Vagina (tissue), 2 donors: ENCODE measurements at regions not wholly inside any gene's neighbourhood (a gene's known extent, or its start where the extent isn't known, plus 50 kb on each side); places are given as distances from the start of the nearest gene placed in this dataset.

Experiments used
- CTCF ChIP-seq, 3 experiments: fragments of 450-650 bp in 2 of 3; fragments of 200-600 bp in 1 of 3; sonication (generic) in 1 of 3; IDR thresholded peaks; one replicate each; pipeline ENCODE4 v1.5.1; 2017 to 2019; ENCODE audit warnings: antibody characterized with exemption in 3 of 3, mild to moderate bottlenecking in 2 of 3, moderate library complexity in 2 of 3
- POLR2A ChIP-seq, 2 donors: fragments of 450-650 bp; IDR thresholded peaks; one replicate each; pipeline ENCODE4 v1.6.1; 2017; ENCODE audit warnings: antibody characterized with exemption in 2 of 2, mild to moderate bottlenecking in 2 of 2, moderate library complexity in 2 of 2

DNA sequence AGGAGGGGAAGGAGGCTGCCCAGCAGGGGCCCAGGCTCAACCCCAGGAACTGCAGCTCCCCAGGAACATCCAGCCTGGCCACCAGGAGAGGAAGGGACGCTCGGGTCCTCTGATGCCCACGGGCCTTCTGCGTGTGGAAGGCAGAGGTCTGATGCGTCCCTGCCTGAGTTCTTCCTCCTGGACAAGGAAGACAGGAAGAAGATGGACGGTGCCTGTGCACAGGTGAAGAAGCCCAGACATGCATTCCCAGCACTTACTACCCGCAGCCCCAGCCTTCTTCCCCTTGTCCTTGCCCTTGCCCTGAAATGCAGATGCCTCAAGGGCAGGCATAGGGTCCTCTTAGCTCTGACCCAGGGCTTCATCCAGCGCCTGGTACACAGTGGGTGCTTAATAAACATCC lies 56.7 kb upstream of the IRX1 start:
- no peak for TF ChIP-seq CTCF (IDR thresholded peaks at IDR 0.05)
- no peak for TF ChIP-seq POLR2A (IDR thresholded peaks at IDR 0.05)
